Calu3 (cell line): ENCODE measurements at regions not wholly inside any gene's neighbourhood (a gene's known extent, or its start where the extent isn't known, plus 50 kb on each side); places are given as distances from the start of the nearest gene placed in this dataset.

Experiments
- BruUV-seq: library from RNA; stranded (reverse); fragments of 400-500 nt; replicated peaks from 2 replicates; lab custom pipeline; 2021; lab: Mats Ljungman, UMichigan
- CTCF ChIA-PET: fragments of 300-600 bp; sonication (Branson Sonifier 250); formaldehyde crosslinking; loops from one replicate; lab custom pipeline; 2022; ENCODE audit warnings: antibody characterized with exemption; lab: Charles Lee
- DNase-seq: peaks from one replicate; pipeline ENCODE4 v3.0.0; 2022
- H3K27ac Mint-ChIP-seq: one replicate; pipeline ENCODE4 v1.8.0; 2022; ENCODE audit warnings: mixed read lengths; ENCODE audit not compliant: unreplicated experiment
- H3K27me3 Mint-ChIP-seq: one replicate; pipeline ENCODE4 v1.8.0; 2022; ENCODE audit warnings: mixed read lengths; ENCODE audit not compliant: unreplicated experiment
- H3K36me3 Mint-ChIP-seq: one replicate; pipeline ENCODE4 v1.8.0; 2022; ENCODE audit warnings: mild to moderate bottlenecking, moderate library complexity, mixed read lengths; ENCODE audit not compliant: insufficient read depth, unreplicated experiment
- H3K4me1 Mint-ChIP-seq: one replicate; pipeline ENCODE4 v1.8.0; 2022; ENCODE audit warnings: mild to moderate bottlenecking, low read depth, mixed read lengths; ENCODE audit not compliant: unreplicated experiment
- H3K4me3 Mint-ChIP-seq: one replicate; pipeline ENCODE4 v1.8.0; 2022; ENCODE audit warnings: mild to moderate bottlenecking, low read depth, moderate library complexity, mixed read lengths; ENCODE audit not compliant: unreplicated experiment
- H3K9me3 Mint-ChIP-seq: one replicate; pipeline ENCODE4 v1.8.0; 2022; ENCODE audit warnings: low read depth, mixed read lengths; ENCODE audit not compliant: unreplicated experiment
- intact Hi-C: fragments of 100-400 bp; cut with micrococcal nuclease; formaldehyde crosslinking; loops from one replicate; pipeline ENCODE4 v1.10.0; 2022; ENCODE audit not compliant: unreplicated experiment
- TF ChIP-seq, protein P1 (sequence below): fragments of 200-600 bp; IDR thresholded peaks from one replicate; pipeline ENCODE4 v1.8.0; 2022; ENCODE audit warnings: antibody characterized with exemption; ENCODE audit not compliant: unreplicated experiment

DNA sequence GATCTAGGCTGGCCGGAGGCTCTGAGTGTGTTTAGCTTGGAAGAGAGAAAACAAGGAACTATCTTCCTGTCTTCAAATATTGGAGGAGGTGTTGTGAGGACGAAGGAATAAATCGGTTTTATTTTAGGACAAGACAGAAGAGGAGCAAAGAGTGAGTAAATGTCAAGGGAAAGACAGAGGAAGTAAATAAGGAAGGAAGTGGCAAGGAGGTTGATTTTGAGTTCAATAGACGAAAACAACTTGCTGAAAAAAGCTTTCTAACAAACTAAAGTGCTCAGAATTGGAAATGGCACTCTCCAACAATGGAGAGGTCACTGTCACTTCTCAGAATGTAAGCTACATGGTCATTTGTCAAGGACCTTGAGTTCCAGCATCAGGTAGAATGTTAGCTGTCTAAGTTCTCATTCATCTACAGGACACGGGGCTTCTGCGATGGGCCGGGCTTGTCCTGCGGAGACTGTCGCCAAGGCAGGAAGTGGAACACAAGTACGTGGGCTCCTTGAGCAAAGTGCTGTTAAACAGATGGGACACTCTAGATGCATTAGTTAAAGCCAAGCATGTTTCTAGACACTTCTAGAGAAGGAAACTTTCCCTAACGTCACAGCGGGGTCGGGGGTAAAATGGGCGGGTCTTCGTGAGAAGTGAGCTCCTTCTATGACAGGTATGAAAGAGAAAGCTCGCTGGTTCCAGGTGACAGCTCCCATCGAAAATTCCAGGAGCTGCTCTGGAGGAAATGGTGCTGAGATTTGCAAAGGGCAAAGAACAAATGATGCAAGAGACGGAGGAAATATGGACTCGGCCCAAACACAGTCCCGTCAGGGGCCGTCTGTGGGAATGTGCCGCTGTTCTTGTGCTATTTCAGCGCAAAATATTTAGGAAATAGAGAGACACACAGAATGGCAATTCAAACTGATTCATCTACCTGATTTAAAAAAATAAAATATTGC lies 103.9 kb upstream of the UBL3 start:
- CTCF ChIA-PET, result no interaction called here
- no peaks in the 10 kb centered on the region for H3K4me1 Mint-ChIP-seq
- DNase-seq, result no peak
- H3K4me3 Mint-ChIP-seq, result no peak overlapping the region
- no TSS peak for BruUV-seq
- TF ChIP-seq, protein P1, sequence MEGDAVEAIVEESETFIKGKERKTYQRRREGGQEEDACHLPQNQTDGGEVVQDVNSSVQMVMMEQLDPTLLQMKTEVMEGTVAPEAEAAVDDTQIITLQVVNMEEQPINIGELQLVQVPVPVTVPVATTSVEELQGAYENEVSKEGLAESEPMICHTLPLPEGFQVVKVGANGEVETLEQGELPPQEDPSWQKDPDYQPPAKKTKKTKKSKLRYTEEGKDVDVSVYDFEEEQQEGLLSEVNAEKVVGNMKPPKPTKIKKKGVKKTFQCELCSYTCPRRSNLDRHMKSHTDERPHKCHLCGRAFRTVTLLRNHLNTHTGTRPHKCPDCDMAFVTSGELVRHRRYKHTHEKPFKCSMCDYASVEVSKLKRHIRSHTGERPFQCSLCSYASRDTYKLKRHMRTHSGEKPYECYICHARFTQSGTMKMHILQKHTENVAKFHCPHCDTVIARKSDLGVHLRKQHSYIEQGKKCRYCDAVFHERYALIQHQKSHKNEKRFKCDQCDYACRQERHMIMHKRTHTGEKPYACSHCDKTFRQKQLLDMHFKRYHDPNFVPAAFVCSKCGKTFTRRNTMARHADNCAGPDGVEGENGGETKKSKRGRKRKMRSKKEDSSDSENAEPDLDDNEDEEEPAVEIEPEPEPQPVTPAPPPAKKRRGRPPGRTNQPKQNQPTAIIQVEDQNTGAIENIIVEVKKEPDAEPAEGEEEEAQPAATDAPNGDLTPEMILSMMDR, result no peak
- H3K9me3 Mint-ChIP-seq, result no peaks in the 10 kb centered on the region
- intact Hi-C loops, result no loop called here
- peaks cover 48% of the 10 kb centered on the region for H3K27me3 Mint-ChIP-seq
- H3K27ac Mint-ChIP-seq, result no peak overlapping the region
- H3K36me3 Mint-ChIP-seq, result no peaks in the 10 kb centered on the region

DNA sequence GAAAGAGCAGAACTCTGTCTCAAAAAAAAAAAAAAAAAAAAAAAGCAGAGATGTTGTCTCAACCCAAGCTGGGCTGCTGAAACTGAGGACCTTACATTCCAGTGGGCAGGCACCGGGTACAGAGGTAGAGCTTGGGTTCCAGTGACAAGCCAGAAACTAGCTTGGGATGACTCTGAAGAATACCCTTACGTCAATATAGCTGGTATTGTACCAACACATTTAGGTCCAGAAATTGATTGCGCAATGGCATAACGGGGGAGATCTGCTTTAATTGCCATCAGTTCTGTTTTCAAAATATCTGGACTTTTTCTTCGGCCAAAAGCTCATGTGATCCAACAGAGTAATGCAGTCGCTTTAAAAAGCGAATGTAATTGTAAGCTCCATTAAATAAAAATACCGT lies 103.1 kb upstream of the UBL3 start:
- peaks cover 51% of the 10 kb centered on the region for H3K27me3 Mint-ChIP-seq

DNA sequence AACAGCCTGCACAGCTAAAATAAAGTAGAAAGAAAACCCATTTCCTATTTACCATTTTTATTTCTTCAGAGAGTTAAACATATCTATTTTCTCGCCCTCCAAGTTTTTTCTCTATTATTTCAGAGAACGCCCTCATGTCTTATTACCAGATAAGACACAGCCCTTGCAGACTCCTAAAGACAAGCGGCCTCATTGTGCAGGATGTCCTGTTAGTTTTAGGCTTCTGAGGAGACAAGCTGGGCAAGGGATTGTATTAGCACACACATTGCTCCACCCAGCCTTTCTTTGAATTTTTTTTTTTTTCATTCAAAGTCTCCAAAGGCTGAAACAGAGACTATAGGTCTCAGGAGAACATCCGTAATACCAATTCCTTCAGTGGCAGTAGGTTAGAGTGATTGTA lies 101.8 kb upstream of the UBL3 start:
- no peaks in the 10 kb centered on the region for H3K36me3 Mint-ChIP-seq
- no peak for DNase-seq
- intact Hi-C loops, result no loop called here
- peaks cover 40% of the 10 kb centered on the region for H3K27me3 Mint-ChIP-seq
- CTCF ChIA-PET, result no interaction called here
- H3K9me3 Mint-ChIP-seq, result no peaks in the 10 kb centered on the region
- H3K27ac Mint-ChIP-seq, result no peak overlapping the region
- TF ChIP-seq, protein P1, result no peak
- H3K4me3 Mint-ChIP-seq, result no peak overlapping the region
- no TSS peak for BruUV-seq
- H3K4me1 Mint-ChIP-seq, result no peaks in the 10 kb centered on the region

More for the DNA sequence above, 103.1 kb upstream of the UBL3 start:
- Mint-ChIP-seq H3K4me3 (no peak overlapping the region), H3K36me3 (no peaks in the 10 kb centered on the region), H3K4me1 (no peaks in the 10 kb centered on the region), H3K27ac (no peak overlapping the region), H3K9me3 (no peaks in the 10 kb centered on the region)
- TF ChIP-seq, protein P1, result no peak
- no TSS peak for BruUV-seq
- intact Hi-C loops, result no loop called here
- no peak for DNase-seq
- CTCF ChIA-PET, result no interaction called here

DNA sequence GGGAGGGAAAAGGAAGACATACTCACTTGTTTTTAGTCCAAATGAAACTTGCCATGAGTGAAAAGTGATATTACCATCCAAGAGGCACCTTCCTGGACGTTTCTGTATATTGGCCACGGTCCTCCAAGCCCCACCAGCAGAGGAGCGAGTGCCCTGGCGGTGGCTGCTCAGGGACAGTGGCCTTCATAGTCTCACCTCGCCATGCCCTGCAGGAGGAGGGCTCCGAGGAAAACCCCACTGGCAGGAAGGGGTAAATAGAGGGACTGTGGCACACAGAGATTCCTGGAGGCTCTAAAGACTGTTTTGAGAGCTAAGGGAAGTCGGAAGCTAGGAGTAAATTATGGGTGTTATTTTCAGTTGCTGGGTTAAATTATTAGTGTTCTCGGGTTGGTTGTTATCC lies 98.4 kb upstream of the UBL3 start:
- no TSS peak for BruUV-seq
- Mint-ChIP-seq H3K27me3 (peaks cover 15% of the 10 kb centered on the region), H3K4me1 (no peaks in the 10 kb centered on the region), H3K9me3 (no peaks in the 10 kb centered on the region), H3K36me3 (no peaks in the 10 kb centered on the region), H3K27ac (no peak overlapping the region), H3K4me3 (no peak overlapping the region)
- no peak for DNase-seq
- CTCF ChIA-PET, result no interaction called here
- TF ChIP-seq, protein P1, result no peak
- intact Hi-C loops, result no loop called here
